RWPE1 (cell line): ENCODE measurements at regions not wholly inside any gene's neighbourhood (a gene's known extent, or its start where the extent isn't known, plus 50 kb on each side); places are given as distances from the start of the nearest gene placed in this dataset.

ENCODE experiments used
- CTCF ChIA-PET: fragments of 350-600 bp; sonication (Branson Sonifier 250); formaldehyde crosslinking; extraction: SDS; loops from one replicate; lab custom pipeline; 2021; lab: Yijun Ruan, JAX
- POLR2A ChIA-PET: fragments of 400-600 bp; formaldehyde crosslinking; extraction: SDS; loops from one replicate; lab custom pipeline; 2020; ENCODE audit warnings: antibody characterized with exemption; ENCODE audit not compliant: low non-redundant PET; lab: Yijun Ruan, JAX
- DNase-seq: peaks from one replicate; pipeline ENCODE4 v3.0.0; 2012; ENCODE audit warnings: low spot score
- H3K27ac ChIP-seq: fragments of 450-650 bp; 2 replicates; pipeline ENCODE4 v1.5.1; 2017
- CTCF ChIP-seq: fragments of 450-650 bp; conservative IDR thresholded peaks from 2 replicates; pipeline ENCODE4 v1.5.1; 2017; ENCODE audit warnings: low read depth, mild to moderate bottlenecking

GRCh38 chr3:176920766-176921160 lies 276.5 kb downstream of the TBL1XR1 start:
- CTCF ChIA-PET, result interaction anchor here (0.6 to 0.8 kb wide), 2 partner anchors 154 to 572 kb away, joined by 3 to 5 read pairs; no protein-coding TSS in a partner anchor
- POLR2A ChIA-PET, result no interaction called here
- DNase-seq, result no peak
- no peak overlapping the region for H3K27ac ChIP-seq
- no peak for TF ChIP-seq CTCF

- ChIA-PET POLR2A (no interaction called here), CTCF (interaction anchor here (0.7 to 0.8 kb wide), 2 partner anchors 9 to 153 kb away, joined by 3 read pairs; no protein-coding TSS in a partner anchor)
- DNase-seq, result no peak
- no peak for TF ChIP-seq CTCF
- no peak overlapping the region for H3K27ac ChIP-seq
Observed at GRCh38 chr3:176919836-176920765, 277.2 kb downstream of the TBL1XR1 start.

GRCh38 chr3:176916777-176917176 lies 280.5 kb downstream of the TBL1XR1 start:
- ChIA-PET POLR2A (no interaction called here), CTCF (no interaction called here)
- peak; percentile 58 for DNase-seq
- TF ChIP-seq CTCF, result no peak
- H3K27ac ChIP-seq, result no peak overlapping the region

GRCh38 chr3:176914764-176915163 lies 282.5 kb downstream of the TBL1XR1 start:
- CTCF ChIA-PET, result no interaction called here
- POLR2A ChIA-PET, result no interaction called here
- H3K27ac ChIP-seq, result no peak overlapping the region
- TF ChIP-seq CTCF, result no peak
- peak; percentile 9 for DNase-seq

GRCh38 chr3:176911579-176911978 lies 285.7 kb downstream of the TBL1XR1 start:
- ChIA-PET POLR2A (no interaction called here), CTCF (no interaction called here)
- DNase-seq, result no peak
- H3K27ac ChIP-seq, result no peak overlapping the region
- TF ChIP-seq CTCF, result no peak

- no peak for TF ChIP-seq CTCF
- H3K27ac ChIP-seq, result no peak overlapping the region
- CTCF ChIA-PET, result interaction anchor here (0.6 kb wide), 1 partner anchor 19 kb away, joined by 3 read pairs; no protein-coding TSS in a partner anchor
- no peak for DNase-seq
- POLR2A ChIA-PET, result no interaction called here
Observed at GRCh38 chr3:176909044-176909443, 288.2 kb downstream of the TBL1XR1 start.
